GM12878 (cell line): ENCODE measurements at regions not wholly inside any gene's neighbourhood (a gene's known extent, or its start where the extent isn't known, plus 50 kb on each side); places are given as distances from the start of the nearest gene placed in this dataset.

Experiments
- ATAC-seq: fragments of 200-7000 bp; cut with Tn5 transposase; 3 replicates; pipeline ENCODE4 v1.9.1; 2020; ENCODE audit warnings: mild to moderate bottlenecking, moderate library complexity
- BruUV-seq: library from RNA; stranded (reverse); fragments of 400-500 nt; replicated peaks from 2 replicates; lab custom pipeline; 2021; lab: Mats Ljungman, UMichigan
- CTCF ChIA-PET: fragments of 300-600 bp; sonication (Branson Sonifier 250); formaldehyde crosslinking; extraction: SDS; loops from one replicate; lab custom pipeline; 2021; ENCODE audit warnings: inconsistent platforms; lab: Yijun Ruan, JAX
- POLR2A ChIA-PET: fragments of 350-600 bp; formaldehyde crosslinking; extraction: SDS; loops from one replicate; lab custom pipeline; 2021; ENCODE audit warnings: inconsistent platforms; lab: Charles Lee
- RAD21 ChIA-PET: fragments of 300-600 bp; sonication (Branson Sonifier 250); formaldehyde crosslinking; loops from one replicate; lab custom pipeline; 2023; ENCODE audit warnings: antibody characterized with exemption; ENCODE audit not compliant: unreplicated experiment; lab: Charles Lee
- SMC1A ChIA-PET: fragments of 300-600 bp; sonication (Branson Sonifier 250); formaldehyde crosslinking; loops from one replicate; lab custom pipeline; 2023; ENCODE audit not compliant: unreplicated experiment, uncharacterized antibody; lab: Charles Lee
- DNase-seq: peaks from one replicate; pipeline ENCODE4 v3.0.0-alpha.2; 2011; ENCODE audit warnings: low read depth, low spot score
- FAIRE-seq: peaks from 3 replicates; lab custom pipeline; 2011; peaks lifted over from hg19 to GRCh38; lab: Jason Lieb, UNC
- H2AFZ ChIP-seq: 2 replicates; pipeline ENCODE4 v1.6.0; 2011; ENCODE audit warnings: low read depth, low read length, control low read depth; ENCODE audit not compliant: control insufficient read depth
- H3K27ac ChIP-seq: 2 replicates; pipeline ENCODE4 v1.5.1; 2011; ENCODE audit warnings: control low read depth; ENCODE audit not compliant: control insufficient read depth, insufficient read depth
- H3K27me3 ChIP-seq, 2 experiments: replicated peaks in 1 of 2; 2 replicates each; pipeline versions ENCODE4 v1.6.0 to v1.6.1; 2011; ENCODE audit warnings: low read length in 1 of 2; ENCODE audit not compliant: control insufficient read depth in 2 of 2, insufficient read depth in 2 of 2
- H3K36me3 ChIP-seq, 2 experiments: 2 replicates each; pipeline ENCODE4 v1.5.1; 2011; ENCODE audit warnings: low read length in 1 of 2; ENCODE audit not compliant: control insufficient read depth in 2 of 2, insufficient read depth in 2 of 2
- H3K4me1 ChIP-seq: 2 replicates; pipeline ENCODE4 v1.6.1; 2011; ENCODE audit warnings: mild to moderate bottlenecking, low read length, moderate library complexity, mixed read lengths; ENCODE audit not compliant: control insufficient read depth, insufficient read depth
- H3K4me2 ChIP-seq: 2 replicates; pipeline ENCODE4 v1.6.0; 2011; ENCODE audit warnings: control low read depth; ENCODE audit not compliant: control insufficient read depth, insufficient read depth
- H3K4me3 ChIP-seq: fragments of 200-600 bp; sonication (generic); 2 replicates; pipeline ENCODE4 v1.5.1; 2016
- H3K79me2 ChIP-seq: 2 replicates; pipeline ENCODE4 v1.6.0; 2011; ENCODE audit warnings: low read length; ENCODE audit not compliant: control insufficient read depth, insufficient read depth
- H3K9ac ChIP-seq: 2 replicates; pipeline ENCODE4 v1.8.0; 2011; ENCODE audit warnings: low read length, control low read depth, mixed read lengths; ENCODE audit not compliant: control insufficient read depth, insufficient read depth
- H3K9me3 ChIP-seq: replicated peaks from 3 replicates; pipeline ENCODE4 v1.5.1; 2011; ENCODE audit warnings: mild to moderate bottlenecking, low read length; ENCODE audit not compliant: control insufficient read depth, insufficient read depth
- H4K20me1 ChIP-seq: 2 replicates; pipeline ENCODE4 v1.6.0; 2011; ENCODE audit not compliant: control insufficient read depth, insufficient read depth
- CHD4 ChIP-seq: fragments of 200-600 bp; sonication (generic); IDR thresholded peaks from 2 replicates; pipeline ENCODE4 v1.6.1; 2016; ENCODE audit warnings: mild to moderate bottlenecking
- EP300 ChIP-seq, 2 experiments: fragments of 150-350 bp in 1 of 2; IDR thresholded peaks; 2 replicates each; pipeline ENCODE4 v1.6.1; 2011 to 2012; ENCODE audit warnings: low read depth in 2 of 2, low read length in 2 of 2, borderline replicate concordance in 1 of 2, improper control_type of control experiment in 1 of 2, inconsistent platforms in 1 of 2; ENCODE audit not compliant: control insufficient read depth in 1 of 2
- FOXK2 ChIP-seq: fragments of 450-650 bp; IDR thresholded peaks from 2 replicates; pipeline ENCODE4 v1.6.1; 2017; ENCODE audit warnings: mild to moderate bottlenecking, moderate library complexity
- KAT2A ChIP-seq: conservative IDR thresholded peaks from 2 replicates; pipeline ENCODE4 v1.6.1; 2011; ENCODE audit warnings: low read depth, low read length; ENCODE audit not compliant: control insufficient read depth
- NR2C2 ChIP-seq: IDR thresholded peaks from 2 replicates; pipeline ENCODE4 v1.6.1; 2011; ENCODE audit warnings: borderline replicate concordance, low read depth; ENCODE audit not compliant: control insufficient read depth, insufficient read length
- SREBF2 ChIP-seq: IDR thresholded peaks from 2 replicates; pipeline ENCODE4 v1.6.1; 2012; ENCODE audit warnings: mild to moderate bottlenecking, low read length
- TAF1 ChIP-seq: IDR thresholded peaks from 2 replicates; pipeline ENCODE4 v1.6.1; 2011; ENCODE audit warnings: mild to moderate bottlenecking, low read depth, low read length, borderline replicate concordance
- WGBS: methylation state at CpG from one replicate; pipeline ENCODE4 v1.1.6; 2016; ENCODE audit warnings: low lambda C conversion rate; ENCODE audit not compliant: insufficient replicate concordance, insufficient coverage; ENCODE audit errors: missing lambda C conversion rate; 5-methylcytosine and 5-hydroxymethylcytosine counted together
- in situ Hi-C: fragments of 300-500 bp; cut with MboI; formaldehyde crosslinking; loops from 9 replicates; pipeline ENCODE4 v1.14.3; 2018; ENCODE audit warnings: mixed read lengths
- intact Hi-C: fragments of 100-400 bp; cut with micrococcal nuclease; formaldehyde crosslinking; loops from one replicate; pipeline ENCODE4 v1.14.2; 2022; ENCODE audit not compliant: unreplicated experiment
- TF ChIP-seq, protein P1 (sequence below), 3 experiments: IDR thresholded peaks in 2 of 3; conservative IDR thresholded peaks in 1 of 3; 2 replicates each; pipeline ENCODE4 v1.5.1; 2011; ENCODE audit warnings: low read depth in 3 of 3, low read length in 3 of 3, mild to moderate bottlenecking in 3 of 3, control low read depth in 2 of 3, moderate library complexity in 2 of 3, inconsistent platforms in 1 of 3, mixed read lengths in 1 of 3; ENCODE audit not compliant: control insufficient read depth in 2 of 3, insufficient read depth in 1 of 3; ENCODE audit errors: extremely low read depth in 1 of 3
- TF ChIP-seq, protein P2 (sequence below): fragments of 450-650 bp; IDR thresholded peaks from 2 replicates; pipeline ENCODE4 v1.6.1; 2018; ENCODE audit warnings: borderline replicate concordance, mild to moderate bottlenecking; ENCODE audit not compliant: partially characterized antibody
- TF ChIP-seq, protein P3 (sequence below): fragments of 450-650 bp; formaldehyde crosslinking; IDR thresholded peaks from 2 replicates; pipeline ENCODE4 v1.4.0; 2022; ENCODE audit warnings: mild to moderate bottlenecking, moderate library complexity
- TF ChIP-seq, protein P4 (sequence below): fragments of 450-650 bp; IDR thresholded peaks from 2 replicates; pipeline ENCODE4 v1.6.1; 2018; ENCODE audit warnings: mild to moderate bottlenecking, low read depth, moderate library complexity; ENCODE audit not compliant: partially characterized antibody

DNA sequence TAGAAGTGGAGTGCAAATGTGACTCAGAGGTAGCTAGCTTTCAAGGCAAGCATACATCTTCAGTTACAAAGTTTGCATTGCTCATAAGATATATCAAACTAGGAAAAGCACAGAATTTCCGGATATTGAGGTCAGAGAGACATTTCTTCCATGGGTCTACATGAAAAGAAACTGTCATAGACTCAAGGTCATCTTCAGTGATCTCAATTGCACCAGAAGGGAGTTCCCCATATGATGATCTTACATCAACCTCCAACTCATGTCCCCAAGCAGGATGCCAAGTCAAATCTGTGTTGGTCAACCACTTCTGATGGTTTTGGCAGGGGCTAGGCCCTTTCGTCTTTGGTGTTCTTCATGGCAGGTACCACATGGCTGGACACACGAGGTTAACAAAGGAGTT lies 459.9 kb upstream of the MAF start (continued):
- TF ChIP-seq, protein P1, sequence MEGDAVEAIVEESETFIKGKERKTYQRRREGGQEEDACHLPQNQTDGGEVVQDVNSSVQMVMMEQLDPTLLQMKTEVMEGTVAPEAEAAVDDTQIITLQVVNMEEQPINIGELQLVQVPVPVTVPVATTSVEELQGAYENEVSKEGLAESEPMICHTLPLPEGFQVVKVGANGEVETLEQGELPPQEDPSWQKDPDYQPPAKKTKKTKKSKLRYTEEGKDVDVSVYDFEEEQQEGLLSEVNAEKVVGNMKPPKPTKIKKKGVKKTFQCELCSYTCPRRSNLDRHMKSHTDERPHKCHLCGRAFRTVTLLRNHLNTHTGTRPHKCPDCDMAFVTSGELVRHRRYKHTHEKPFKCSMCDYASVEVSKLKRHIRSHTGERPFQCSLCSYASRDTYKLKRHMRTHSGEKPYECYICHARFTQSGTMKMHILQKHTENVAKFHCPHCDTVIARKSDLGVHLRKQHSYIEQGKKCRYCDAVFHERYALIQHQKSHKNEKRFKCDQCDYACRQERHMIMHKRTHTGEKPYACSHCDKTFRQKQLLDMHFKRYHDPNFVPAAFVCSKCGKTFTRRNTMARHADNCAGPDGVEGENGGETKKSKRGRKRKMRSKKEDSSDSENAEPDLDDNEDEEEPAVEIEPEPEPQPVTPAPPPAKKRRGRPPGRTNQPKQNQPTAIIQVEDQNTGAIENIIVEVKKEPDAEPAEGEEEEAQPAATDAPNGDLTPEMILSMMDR (IDR thresholded peaks at IDR 0.05 in 2 of 3, conservative IDR thresholded peaks at IDR 0.05 in 1 of 3; ENCODE audit: control insufficient read depth in 2 of 3, extremely low read depth in 1 of 3, insufficient read depth in 1 of 3, low read depth in 3 of 3, low read length in 3 of 3): no peak
- TF ChIP-seq EP300 (IDR thresholded peaks at IDR 0.05; ENCODE audit: borderline replicate concordance in 1 of 2, control insufficient read depth in 1 of 2, low read depth in 2 of 2, low read length in 2 of 2): no peak
- no peak for TF ChIP-seq FOXK2
- TF ChIP-seq, protein P2, sequence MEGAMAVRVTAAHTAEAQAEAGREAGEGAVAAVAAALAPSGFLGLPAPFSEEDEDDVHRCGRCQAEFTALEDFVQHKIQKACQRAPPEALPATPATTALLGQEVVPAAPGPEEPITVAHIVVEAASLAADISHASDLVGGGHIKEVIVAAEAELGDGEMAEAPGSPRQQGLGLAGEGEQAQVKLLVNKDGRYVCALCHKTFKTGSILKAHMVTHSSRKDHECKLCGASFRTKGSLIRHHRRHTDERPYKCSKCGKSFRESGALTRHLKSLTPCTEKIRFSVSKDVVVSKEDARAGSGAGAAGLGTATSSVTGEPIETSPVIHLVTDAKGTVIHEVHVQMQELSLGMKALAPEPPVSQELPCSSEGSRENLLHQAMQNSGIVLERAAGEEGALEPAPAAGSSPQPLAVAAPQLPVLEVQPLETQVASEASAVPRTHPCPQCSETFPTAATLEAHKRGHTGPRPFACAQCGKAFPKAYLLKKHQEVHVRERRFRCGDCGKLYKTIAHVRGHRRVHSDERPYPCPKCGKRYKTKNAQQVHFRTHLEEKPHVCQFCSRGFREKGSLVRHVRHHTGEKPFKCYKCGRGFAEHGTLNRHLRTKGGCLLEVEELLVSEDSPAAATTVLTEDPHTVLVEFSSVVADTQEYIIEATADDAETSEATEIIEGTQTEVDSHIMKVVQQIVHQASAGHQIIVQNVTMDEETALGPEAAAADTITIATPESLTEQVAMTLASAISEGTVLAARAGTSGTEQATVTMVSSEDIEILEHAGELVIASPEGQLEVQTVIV: no peak
- TF ChIP-seq TAF1: no peak
- no peak for TF ChIP-seq CHD4

DNA sequence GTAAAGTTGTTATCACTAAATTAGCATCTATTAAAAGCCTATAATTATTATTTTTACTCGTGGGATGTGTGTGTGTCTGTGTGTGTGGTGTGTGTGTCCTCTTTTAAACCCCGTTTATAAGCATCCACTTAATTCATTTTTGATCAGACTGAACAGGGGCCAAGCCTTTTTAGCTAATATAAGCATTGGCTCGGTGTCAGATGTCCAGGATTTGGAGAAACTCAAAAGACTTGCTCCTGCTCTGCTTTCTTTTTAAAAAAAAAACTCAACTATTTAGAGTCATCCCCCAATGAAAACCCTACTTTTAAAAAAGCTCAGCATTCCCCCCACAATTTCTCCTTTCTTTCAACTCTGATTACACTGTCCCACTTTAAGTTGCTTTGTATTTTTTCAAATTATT lies 459.3 kb upstream of the MAF start:
- SMC1A ChIA-PET: no interaction called here
- no peak for TF ChIP-seq NR2C2
- TF ChIP-seq, protein P3, sequence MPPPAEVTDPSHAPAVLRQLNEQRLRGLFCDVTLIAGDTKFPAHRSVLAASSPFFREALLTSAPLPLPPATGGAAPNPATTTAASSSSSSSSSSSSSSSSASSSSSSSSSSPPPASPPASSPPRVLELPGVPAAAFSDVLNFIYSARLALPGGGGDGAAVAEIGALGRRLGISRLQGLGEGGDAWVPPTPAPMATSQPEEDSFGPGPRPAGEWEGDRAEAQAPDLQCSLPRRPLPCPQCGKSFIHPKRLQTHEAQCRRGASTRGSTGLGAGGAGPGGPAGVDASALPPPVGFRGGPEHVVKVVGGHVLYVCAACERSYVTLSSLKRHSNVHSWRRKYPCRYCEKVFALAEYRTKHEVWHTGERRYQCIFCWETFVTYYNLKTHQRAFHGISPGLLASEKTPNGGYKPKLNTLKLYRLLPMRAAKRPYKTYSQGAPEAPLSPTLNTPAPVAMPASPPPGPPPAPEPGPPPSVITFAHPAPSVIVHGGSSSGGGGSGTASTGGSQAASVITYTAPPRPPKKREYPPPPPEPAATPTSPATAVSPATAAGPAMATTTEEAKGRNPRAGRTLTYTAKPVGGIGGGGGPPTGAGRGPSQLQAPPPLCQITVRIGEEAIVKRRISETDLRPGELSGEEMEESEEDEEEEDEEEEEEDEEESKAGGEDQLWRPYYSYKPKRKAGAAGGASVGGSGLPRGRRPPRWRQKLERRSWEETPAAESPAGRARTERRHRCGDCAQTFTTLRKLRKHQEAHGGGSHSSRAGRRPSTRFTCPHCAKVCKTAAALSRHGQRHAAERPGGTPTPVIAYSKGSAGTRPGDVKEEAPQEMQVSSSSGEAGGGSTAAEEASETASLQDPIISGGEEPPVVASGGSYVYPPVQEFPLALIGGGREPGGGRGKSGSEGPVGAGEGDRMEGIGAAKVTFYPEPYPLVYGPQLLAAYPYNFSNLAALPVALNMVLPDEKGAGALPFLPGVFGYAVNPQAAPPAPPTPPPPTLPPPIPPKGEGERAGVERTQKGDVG: no peak
- TF ChIP-seq, protein P4, sequence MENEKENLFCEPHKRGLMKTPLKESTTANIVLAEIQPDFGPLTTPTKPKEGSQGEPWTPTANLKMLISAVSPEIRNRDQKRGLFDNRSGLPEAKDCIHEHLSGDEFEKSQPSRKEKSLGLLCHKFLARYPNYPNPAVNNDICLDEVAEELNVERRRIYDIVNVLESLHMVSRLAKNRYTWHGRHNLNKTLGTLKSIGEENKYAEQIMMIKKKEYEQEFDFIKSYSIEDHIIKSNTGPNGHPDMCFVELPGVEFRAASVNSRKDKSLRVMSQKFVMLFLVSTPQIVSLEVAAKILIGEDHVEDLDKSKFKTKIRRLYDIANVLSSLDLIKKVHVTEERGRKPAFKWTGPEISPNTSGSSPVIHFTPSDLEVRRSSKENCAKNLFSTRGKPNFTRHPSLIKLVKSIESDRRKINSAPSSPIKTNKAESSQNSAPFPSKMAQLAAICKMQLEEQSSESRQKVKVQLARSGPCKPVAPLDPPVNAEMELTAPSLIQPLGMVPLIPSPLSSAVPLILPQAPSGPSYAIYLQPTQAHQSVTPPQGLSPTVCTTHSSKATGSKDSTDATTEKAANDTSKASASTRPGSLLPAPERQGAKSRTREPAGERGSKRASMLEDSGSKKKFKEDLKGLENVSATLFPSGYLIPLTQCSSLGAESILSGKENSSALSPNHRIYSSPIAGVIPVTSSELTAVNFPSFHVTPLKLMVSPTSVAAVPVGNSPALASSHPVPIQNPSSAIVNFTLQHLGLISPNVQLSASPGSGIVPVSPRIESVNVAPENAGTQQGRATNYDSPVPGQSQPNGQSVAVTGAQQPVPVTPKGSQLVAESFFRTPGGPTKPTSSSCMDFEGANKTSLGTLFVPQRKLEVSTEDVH: no peak
- TF ChIP-seq KAT2A: no peak
- no peak for TF ChIP-seq SREBF2

More for the DNA sequence above, 459.3 kb upstream of the MAF start:
- no peak for DNase-seq
- WGBS: 0% methylated on average over 3 of the region's 3 CpGs
- Histone ChIP-seq H3K79me2 (no peaks in the 10 kb centered on the region), H3K27ac (no peak overlapping the region), H3K36me3 (no peaks in the 10 kb centered on the region), H3K4me3 (no peak overlapping the region), H2AFZ (no peak overlapping the region), H3K9ac (no peak overlapping the region), H4K20me1 (no peaks in the 10 kb centered on the region), H3K27me3 (no peaks in the 10 kb centered on the region), H3K9me3 (no peaks in the 10 kb centered on the region), H3K4me1 (no peaks in the 10 kb centered on the region), H3K4me2 (no peak overlapping the region)
- ChIA-PET CTCF (no interaction called here), POLR2A (no interaction called here), RAD21 (no interaction called here)
- no peak for ATAC-seq
- FAIRE-seq: no peak
- intact Hi-C loops (no loop called here), in situ Hi-C loops (no loop called here)
- BruUV-seq: no TSS peak
